GF-D8 (cell line): ENCODE measurements at regions not wholly inside any gene's neighbourhood (a gene's known extent, or its start where the extent isn't known, plus 50 kb on each side); places are given as distances from the start of the nearest gene placed in this dataset.

Experiments
- DNase-seq: peaks from one replicate; lab custom pipeline; 2025; lab: John Stamatoyannopoulos, UW

DNA sequence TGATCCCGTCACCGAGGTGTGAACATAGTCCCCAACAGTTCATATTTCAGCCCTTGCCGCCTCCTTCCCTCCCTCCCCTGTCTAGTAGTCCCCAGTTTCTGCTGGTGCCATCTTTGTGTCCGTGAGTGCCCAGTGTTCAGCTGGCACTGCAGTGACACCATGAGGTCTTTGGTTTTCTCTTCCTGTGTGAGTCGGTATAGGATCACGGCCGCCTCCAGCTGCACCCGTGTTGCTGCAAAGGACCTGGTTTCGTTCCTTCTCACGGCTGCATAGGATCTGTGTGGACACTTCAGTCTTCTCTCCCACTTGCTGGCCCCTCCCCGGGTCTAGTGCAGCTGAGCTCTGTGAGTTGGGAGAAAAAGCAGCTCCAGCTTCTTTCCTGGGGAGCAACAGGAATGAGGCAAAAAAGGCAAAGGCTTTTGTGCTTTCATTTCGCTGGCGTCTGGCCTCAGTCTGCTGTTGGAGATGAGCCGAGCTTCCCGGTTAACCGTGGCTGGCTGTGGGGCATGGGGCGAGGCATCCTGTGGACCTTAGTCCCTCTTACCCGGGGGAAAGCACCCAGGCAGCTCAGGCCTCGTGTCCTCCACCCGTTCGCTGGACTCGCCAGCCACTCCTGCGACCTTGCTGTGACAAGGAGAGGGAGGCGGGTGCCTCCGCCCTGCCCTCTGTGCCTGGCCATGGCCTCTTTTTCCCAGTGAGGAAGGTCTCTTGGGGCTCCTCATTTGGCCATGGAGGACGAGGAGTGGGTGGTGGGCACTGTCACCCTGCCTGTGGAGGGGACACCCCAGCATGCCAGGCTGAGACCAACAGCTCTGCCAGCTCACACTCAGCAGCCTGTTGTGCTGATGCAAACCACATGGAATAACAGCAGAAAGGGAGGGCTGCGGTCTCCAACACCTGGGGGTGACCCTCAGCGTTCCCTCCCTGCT is 196.5 kb downstream of the TEX29 start:
- no peak for DNase-seq

DNA sequence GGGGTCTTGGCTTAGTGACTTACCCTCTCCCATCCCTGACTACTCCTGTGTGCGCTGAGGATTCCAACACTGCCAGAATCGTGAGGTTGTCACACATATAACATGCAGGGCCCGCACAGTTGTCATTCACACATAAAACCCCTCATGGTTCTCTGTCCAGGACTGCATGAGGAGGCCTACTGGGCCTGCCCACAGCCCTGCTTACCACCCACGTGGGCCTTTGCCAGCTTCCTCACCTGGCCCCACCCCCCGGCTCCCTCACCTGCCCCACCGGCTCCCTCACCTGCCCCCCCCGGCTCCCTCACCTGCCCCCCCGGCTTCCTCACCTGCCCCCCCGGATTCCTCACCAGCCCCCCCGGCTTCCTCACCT is 197.2 kb downstream of the TEX29 start:
- no peak for DNase-seq

DNA sequence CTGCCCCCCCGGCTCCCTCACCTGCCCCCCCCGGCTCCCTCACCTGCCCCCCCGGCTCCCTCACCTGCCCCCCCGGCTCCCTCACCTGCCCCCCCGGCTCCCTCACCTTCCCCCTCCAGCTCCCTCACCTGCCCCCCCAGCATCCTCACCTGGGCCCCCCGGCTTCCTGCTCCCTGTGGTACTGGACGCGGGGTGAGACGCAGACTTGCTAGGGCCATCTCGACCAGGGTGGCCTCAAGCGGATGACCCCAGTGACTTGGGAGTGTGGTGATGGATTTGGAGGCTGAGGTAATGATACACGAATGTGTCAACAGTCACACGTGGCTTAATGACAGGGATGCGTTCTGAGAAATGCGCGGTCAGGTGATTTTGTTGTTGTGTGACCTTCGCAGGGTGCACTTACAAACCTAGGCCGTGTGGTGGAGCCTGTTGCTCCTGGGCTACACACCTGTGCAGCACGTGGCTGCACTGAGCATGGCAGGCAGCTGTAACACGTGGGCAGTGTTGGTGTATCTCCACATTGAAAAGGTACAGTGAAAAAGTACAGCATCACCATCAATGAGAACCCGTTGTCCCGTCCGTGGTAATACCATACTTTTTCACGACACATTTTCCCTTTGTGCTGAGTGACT is 197.8 kb downstream of the TEX29 start:
- DNase-seq: no peak

DNA sequence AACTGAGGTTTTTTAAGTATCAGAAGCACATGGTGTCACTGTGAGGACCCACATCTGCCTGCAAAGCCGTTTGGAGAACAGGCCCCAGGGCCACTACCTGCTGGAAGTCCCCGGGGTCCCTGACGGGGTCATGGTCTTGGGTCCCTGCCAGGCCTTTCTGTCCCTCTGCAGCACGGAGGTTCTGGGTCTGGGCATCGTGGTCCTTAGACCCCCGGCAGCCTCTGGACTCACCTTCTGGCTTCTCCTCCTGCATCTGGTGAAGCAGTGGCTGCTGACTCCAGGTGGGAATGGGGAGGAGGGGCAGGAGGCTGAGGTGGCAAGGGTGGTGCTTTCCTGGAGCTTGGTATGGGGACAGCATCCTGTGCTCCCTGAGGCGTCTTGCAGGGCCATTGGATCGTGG is 198.6 kb downstream of the TEX29 start:
- DNase-seq: no peak

DNA sequence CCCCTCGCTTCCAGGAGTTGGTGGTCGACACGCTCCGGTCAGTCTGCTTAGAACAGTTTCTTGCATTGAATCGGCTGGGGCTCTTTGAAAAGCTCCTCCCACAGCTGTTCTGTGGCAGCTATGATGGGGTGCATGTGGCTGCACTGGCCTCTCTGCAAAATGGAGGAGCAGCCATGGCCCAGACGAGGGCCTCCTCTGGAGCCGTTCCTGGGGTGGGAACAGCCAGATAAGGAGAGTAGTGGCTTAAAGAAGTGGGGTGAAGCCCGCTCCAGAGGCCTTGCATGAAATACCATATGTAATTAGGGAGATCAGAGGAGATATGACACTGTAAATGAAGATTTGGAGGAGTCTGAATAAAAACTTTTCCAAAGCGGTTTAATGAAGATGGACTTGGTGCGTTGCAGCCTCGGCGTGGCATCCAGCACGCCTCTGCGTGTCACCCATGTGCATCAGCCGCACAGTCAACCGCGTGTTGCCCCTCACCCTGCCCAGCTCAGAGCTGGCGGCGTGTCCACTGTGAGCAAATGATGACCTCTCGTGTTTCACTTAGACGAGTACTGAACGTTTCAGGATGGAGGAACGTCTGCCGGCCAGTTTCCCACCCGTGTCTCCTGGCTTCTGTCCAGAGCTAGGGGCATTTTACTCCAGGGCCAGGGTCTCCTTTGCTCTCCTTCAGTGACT is 199.2 kb downstream of the TEX29 start:
- no peak for DNase-seq

DNA sequence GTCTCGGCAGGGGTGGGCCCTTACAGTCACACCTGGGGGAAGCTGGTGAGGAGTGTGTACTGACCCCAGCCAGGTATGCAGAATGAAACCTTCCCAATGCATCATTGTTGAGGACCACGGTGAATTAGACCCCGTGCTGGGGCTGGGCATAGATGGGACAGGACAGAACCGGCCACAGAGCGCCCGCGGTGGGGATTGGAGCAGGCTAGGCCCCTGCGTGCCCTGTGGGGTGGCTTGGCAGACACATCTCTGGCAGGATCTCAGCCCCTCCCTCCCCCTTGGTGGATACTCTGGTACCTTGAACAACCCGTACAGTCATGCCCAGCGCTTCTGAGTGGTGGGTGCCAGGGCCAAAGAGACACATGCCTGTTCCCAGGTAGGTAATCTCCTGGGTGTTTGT is 200.6 kb downstream of the TEX29 start:
- no peak for DNase-seq

DNA sequence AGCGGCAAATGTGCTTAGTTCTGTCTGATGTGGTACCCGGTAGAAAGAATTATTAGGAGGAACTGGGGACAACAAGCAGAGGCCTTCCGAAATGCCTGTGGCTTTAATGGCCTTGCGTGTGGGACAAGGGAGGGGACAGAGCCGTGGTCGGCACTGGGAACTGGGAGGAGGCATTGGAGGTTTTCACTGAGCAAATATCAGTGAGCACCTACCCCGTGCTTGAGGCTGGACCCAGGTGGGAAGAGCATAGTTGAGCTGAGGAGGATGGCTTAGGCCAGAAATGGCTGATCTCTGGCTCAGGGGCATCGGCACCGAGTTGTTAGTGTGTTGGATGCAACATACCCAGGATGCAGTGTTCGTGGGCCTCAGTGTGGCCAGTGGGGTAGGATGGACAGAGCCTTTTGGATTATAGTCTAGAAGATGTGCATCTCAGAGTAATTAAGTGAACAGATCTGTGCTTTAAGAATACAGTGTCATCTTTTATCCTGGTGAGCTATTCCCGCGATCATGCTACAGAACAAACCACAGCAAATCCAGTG is 201.3 kb downstream of the TEX29 start:
- no peak for DNase-seq

DNA sequence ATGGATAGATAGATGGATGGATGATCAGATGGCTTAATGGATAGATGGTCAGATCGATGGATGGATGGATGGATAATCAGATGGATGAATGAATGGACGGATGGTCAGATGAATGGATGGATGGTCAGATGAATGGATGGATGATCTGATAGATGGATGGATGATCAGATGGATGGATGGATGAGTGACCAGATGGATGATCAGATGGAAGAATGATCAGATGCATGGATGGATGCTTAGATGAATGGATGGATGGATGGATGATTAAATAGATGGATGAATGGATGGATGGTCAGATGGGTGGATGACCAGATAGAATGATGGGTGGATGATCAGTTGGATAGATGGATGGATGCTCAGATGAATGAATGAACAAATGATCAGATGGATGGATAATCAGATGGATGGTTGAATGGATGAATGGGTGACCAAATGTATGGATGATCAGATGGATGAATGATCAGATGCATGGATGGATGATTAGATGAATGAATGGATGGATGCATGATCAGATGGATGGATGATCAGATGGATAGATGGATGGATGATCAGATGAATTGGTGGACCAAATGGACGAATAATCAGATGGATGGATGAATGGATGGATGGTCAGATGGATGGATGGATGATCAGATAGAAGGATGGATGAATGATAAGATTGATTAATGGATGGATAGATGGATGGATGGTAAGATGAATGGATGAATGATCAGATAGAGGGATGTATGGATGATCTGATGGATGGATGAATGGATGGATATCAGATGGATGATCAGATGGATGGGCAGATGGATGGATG is 205.1 kb downstream of the TEX29 start:
- DNase-seq: no peak

DNA sequence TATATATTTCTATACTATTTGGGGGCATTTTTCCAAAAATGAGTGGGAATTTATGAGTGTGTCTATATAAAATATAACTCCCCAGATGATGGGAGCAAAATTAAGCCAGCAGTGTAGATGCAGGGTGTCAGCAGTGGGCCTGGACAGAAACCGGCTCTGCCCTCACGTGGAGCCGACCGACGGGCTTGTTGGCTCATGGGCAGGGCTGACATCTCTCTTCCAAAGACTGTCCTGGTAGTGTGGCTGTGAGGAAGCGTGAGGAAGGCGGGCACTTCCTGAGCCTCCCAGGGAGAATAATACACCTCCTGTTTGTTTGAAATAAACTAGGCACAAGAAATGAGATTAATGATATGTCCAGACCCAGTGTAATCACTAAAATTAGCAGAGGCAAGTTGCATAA is 206.5 kb downstream of the TEX29 start:
- DNase-seq: no peak

DNA sequence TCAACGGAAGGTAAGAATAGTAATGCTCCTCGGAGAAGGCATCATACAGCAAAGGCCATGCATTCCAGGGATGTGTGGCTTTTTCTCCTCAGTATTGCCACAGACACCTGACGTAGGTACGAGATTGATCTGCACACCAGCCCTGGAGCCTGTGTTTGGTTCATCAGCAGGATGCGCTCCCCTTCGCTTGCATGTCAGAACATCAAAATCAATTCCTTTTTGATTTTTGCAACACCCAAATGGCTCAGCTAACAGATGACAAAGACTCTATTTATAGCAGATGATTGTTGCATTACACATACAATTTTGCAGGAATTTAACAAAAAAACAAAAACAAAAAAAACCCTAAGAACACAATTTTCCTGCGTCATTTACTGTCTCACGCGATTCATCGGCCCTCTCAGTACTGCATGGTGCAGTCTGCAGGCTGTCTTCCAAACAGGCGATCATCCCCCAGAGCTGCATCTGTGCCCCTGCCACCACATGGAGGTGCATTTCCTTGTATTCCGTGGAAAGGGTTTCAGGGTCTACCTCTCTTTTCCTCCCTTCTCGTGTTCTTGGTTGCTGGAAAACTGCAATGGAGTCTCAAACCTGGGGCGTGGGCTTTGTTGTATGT is 207.3 kb downstream of the TEX29 start:
- DNase-seq: no peak

DNA sequence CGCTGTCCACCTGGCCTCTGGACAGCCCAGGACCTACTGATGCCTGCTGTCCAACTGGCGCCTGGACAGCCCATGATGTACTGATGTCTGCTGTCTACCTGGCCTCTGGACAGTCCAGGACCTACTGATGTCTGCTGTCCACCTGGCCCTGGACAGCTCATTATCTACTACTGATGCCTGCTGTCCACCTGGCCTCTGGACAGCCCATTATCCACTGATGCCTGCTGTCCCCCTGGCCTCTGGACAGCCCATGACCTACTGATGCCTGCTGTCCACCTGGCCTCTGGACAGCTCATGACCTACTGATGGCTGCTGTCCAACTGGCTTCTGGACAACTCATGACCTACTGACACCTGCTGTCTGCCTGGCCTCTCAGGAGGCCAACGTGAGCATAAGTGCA is 208.1 kb downstream of the TEX29 start:
- no peak for DNase-seq

DNA sequence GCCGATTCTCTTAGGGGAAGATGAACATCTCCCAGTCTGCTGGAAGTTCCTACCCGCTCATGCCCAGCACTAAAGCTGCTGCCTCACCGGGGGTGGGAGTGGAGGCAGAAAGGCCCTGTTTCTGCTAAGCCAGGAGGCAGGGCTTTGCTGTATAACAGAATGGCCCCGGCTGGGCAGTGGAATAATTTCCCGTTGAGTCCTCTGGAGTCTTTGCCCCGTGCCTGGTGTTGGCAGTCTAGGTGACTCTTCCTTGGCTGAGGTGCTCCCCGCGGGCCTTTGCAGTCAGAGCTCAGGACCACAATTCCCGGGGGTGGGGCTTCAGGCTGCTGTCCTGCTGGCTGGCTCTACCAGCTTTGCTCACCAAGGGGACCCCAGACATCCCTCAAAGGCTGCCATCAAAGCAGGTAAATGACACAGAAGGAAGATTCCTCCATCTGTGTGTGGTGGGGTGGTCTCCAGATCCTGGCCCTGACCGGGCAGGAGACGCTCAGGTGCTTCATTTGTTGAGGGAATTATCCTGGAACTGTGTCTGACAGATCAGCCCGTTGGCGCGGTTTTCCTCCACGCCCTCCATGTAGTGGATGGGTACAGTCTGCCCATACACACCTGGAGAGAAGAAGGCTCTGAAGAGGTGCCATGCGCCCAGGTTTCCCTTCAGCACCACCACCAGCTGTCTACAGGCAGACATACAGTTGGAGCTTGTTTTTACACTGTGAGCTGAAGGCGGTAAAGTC is 209.9 kb downstream of the TEX29 start:
- no peak for DNase-seq

DNA sequence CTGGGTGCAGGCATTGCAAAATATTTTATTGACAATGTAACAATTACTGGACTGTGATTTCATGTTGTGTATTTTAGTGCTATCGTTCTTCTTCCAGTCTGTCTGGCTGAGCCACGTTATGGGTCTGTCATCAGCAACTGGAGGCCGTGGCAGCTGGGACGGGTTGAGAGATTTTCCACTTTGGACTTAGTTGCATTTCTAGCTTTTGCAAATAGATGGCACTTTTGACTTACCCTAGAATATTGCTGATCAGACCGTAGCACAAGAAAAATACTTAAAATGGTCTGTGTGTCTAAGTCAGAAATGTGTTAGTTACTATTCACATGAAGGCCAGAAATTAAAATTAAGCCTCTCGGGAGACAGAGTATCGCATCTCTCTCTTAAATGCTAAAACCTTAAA is 211.1 kb downstream of the TEX29 start:
- no peak for DNase-seq

DNA sequence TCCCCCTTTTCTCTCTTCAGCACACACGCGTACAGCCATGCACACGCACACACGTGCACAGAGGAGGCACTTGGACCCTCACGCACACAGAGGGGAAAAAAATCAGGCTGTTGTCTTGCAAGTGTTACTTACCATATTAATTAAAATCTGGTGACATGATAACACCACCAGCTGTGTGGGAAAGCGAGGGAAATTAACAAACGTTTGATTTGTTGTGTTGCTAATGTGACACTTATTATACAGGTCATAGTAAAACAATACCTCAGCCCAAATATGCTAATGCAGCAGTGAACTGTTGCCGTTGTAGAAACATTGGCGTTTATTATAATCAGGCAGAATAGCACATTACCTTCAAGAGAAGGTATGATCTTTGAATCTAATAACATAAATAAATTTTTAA is 211.7 kb downstream of the TEX29 start:
- no peak for DNase-seq

DNA sequence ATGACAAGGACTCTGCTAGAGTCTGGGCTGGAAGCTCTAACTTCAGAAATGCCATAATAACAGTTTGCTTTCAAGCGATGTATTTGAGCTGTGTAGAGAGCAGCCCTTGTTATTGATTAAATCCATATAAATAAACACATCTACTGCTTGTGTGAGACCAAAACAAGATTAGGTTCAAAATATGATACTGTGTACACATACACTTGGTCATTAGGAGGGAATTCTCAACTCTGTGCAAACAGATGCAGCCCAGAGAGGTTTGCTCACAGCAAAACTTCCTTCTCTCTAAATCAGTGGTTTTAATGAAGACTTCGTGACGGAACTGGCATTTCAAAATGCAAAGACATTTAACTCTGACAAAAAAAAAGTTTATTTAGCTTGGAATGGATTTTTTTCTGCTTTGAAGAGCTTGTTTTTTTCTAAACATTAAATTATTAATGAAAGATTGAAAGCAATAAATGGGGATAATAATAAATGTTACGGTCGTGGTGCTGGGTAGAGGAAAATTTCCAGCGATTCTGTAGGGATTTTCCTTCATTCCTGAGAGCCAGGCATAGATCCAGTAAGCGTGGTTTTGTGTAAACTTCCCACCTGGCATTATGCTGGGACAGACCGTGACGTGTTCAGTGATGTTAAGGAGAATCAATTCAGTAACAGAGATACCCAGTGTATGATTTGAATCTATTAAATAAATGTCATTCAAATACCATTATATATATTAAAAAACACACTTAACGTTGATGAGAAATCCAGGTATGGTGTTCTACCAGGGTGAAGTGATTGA is 213.7 kb downstream of the TEX29 start:
- DNase-seq: no peak

DNA sequence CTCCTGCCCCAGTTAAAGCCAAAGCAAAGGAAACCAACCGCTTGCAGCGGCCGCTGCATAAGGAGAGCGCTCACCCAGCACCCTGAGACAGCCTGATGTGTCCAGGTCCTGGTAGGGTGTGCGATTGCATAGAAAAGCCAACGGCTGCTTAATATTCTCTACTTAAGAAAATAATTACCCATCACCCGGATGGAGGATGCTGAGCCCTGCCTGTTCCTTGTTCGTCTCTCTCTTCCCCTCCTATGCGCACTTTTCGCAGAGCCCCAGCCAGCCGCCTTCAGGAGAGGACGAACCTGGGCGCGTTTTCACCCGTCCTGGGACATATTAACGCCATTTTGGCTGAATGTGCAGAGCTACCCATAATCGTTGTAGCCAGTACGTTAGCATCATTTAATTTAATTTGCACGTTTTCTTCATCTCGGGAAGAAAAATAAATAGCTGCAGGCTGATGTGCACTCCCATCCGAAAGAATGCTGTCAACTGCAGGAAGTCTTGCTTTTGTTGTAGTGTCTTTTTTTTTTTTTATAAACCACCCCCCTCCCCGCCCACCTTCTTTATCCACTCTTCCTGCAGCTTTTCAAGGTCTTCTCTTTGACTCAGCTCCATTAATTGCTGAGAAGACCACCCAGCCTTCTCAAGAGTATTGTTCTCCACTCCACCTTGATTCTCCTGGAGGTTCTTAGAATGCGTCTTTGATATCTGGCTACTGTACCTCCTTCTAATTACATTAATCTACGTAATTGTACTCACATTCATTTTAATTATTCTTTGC is 214.5 kb downstream of the TEX29 start:
- no peak for DNase-seq

DNA sequence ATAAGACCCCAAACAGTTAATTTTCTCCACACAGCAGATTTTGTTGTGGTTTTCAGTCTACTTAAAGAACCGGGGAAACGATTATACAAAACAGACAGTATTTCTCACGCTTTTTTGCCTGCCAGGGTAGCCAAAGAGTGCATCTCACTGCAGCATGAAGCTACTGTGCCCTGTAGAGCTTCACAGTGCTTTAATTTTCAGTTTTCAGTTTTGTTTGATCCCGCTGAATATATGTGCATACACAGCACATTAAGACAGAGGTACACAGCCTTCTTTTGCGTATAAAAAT is 215.0 kb downstream of the TEX29 start:
- no peak for DNase-seq

DNA sequence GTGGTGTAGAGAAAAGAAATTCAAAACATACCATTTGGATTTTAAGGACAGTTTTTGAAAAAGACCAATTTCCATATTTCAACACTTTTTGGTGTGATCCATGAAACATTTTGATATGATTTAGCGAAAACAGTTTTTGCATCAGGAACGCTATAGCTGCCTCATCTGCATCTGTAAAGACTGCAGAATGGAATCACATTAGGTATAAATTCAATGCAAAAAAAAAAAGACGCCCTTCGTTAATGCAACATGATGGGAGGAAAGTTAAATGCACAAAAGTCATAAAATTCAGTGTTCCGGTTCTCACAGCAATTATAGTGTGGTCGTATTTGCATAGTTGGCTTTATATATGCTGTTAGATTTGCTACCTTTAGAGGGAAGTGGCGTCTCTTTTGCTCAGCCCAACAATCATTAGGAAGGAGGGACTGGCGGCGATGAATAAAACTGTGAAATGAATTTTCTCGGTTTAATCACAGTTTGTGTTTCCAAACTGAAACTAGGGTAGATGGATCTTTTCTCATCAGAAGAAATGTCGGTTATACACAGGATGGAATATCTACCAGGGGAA is 215.7 kb downstream of the TEX29 start:
- DNase-seq: no peak

DNA sequence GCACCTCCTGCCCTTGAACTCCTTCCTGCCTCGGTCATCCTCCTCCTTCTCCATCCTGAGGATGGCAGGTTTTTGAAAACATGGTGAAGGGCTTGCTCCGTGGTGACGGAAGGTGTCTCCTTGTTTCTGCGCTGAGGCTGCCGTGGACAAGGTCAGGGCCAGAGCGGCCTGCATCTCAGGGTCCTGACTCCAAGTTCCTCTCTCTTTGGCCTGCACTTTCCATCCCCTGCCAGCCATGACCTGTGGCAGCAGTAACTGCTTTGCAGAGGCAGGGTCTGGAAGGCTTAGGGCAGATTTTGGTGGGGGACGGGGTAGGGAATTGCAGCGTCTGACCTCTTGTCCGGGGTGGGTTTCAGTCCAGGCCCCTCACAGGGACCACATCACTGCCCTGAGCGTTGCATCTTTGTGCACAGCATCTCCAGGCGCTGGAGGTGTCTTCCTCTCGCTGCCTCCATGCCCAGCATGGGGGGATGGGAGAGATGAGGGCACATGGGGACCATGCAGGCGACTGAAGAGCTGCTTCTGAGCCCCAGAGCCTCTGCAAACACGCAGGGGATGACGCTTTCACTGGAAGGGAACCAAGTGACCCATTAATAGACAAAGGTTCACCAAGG is 216.8 kb downstream of the TEX29 start:
- DNase-seq: no peak
